NT2/D1 (cell line): ENCODE measurements at regions not wholly inside any gene's neighbourhood (a gene's known extent, or its start where the extent isn't known, plus 50 kb on each side); places are given as distances from the start of the nearest gene placed in this dataset.

Source experiments
- DNase-seq: peaks from one replicate; pipeline ENCODE4 v3.0.0-alpha.2; 2011; ENCODE audit warnings: low read depth, low spot score
- H3K27me3 ChIP-seq: 2 replicates; pipeline ENCODE4 v1.6.0; 2011; ENCODE audit warnings: mild to moderate bottlenecking; ENCODE audit not compliant: insufficient read length, insufficient read depth
- H3K36me3 ChIP-seq: 2 replicates; pipeline ENCODE4 v1.6.1; 2011; ENCODE audit warnings: mild to moderate bottlenecking, low read length, mixed read lengths; ENCODE audit not compliant: insufficient read depth, insufficient read length
- H3K4me1 ChIP-seq: 2 replicates; pipeline ENCODE4 v1.5.1; 2011; ENCODE audit not compliant: insufficient read depth, insufficient read length
- H3K4me3 ChIP-seq: 2 replicates; pipeline ENCODE4 v1.5.1; 2011; ENCODE audit warnings: low read depth; ENCODE audit not compliant: insufficient read length
- H3K9ac ChIP-seq: 2 replicates; pipeline ENCODE4 v1.6.0; 2011; ENCODE audit warnings: low read depth; ENCODE audit not compliant: insufficient read length
- H3K9me3 ChIP-seq: 2 replicates; pipeline ENCODE4 v1.5.1; 2011; ENCODE audit warnings: mild to moderate bottlenecking, low read length; ENCODE audit not compliant: insufficient read depth
- SUZ12 ChIP-seq: IDR thresholded peaks from 2 replicates; pipeline ENCODE4 v1.6.1; 2011; ENCODE audit not compliant: insufficient read length, insufficient read depth; ENCODE audit errors: extremely low read depth
- YY1 ChIP-seq: IDR thresholded peaks from 2 replicates; pipeline ENCODE4 v1.6.1; 2011; ENCODE audit not compliant: insufficient read length, insufficient read depth
- ZNF274 ChIP-seq: IDR thresholded peaks from 2 replicates; pipeline ENCODE4 v1.6.1; 2011; ENCODE audit warnings: mild to moderate bottlenecking, low read depth, low read length

DNA sequence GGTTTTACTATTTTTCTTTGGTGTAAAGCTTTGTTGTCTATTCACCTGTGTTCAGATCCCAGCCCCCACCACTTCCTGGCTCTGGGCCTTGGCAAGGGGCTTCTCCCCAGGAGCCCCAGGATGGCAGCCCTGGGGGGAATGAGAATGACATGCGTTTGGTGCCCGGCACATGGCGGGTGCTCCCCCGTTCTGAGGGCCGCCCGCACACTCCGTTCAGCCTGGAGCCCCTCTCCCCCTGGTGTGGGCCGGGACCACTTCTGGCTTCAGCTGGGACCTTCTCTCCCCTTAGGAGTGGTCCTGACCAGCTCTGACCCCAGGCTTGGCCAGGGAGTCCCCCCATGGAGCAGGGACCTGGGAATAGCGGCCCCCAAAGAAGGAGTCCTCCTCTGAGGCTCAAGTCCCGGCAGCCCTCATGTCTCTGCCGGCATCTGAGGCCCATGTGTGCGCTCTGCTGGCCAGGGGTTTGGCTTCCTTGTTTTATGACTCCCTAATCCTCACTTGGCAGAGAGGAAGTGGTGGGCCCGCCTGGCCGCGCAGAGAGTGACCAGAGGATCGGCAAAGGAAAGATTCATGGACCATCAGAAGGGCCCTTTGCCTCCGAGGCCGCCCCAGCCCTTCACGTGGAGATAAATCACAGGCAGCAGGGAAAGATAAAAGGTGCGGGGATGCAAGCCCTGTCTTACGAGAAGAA, 57.0 kb upstream of the LMX1B start:
- no peak for DNase-seq

GRCh38 chr9:126558051-126558665, 55.6 kb upstream of the LMX1B start:
- TF ChIP-seq ZNF274, result no peak
- TF ChIP-seq YY1, result no peak
- TF ChIP-seq SUZ12, result no peak
- H3K36me3 ChIP-seq, result no peaks in the 10 kb centered on the region

More for the DNA sequence above, 57.0 kb upstream of the LMX1B start:
- no peak overlapping the region for H3K4me3 ChIP-seq
- no peaks in the 10 kb centered on the region for H3K4me1 ChIP-seq
- no peaks in the 10 kb centered on the region for H3K9me3 ChIP-seq
- H3K9ac ChIP-seq, result no peak overlapping the region
- TF ChIP-seq ZNF274 (no peak), YY1 (no peak), SUZ12 (no peak)
- no peaks in the 10 kb centered on the region for H3K36me3 ChIP-seq
- H3K27me3 ChIP-seq, result peaks cover 7% of the 10 kb centered on the region

GRCh38 chr9:126559296-126559695, 54.4 kb upstream of the LMX1B start:
- H3K27me3 ChIP-seq, result peaks cover 11% of the 10 kb centered on the region
- TF ChIP-seq SUZ12 (no peak), YY1 (no peak), ZNF274 (no peak)
- no peak for DNase-seq
- H3K9me3 ChIP-seq, result no peaks in the 10 kb centered on the region
- H3K36me3 ChIP-seq, result no peaks in the 10 kb centered on the region
- peaks cover 1% of the 10 kb centered on the region for H3K4me1 ChIP-seq
- H3K9ac ChIP-seq, result no peak overlapping the region
- no peak overlapping the region for H3K4me3 ChIP-seq

More at GRCh38 chr9:126558051-126558665, 55.6 kb upstream of the LMX1B start:
- peaks cover 11% of the 10 kb centered on the region for H3K27me3 ChIP-seq
- H3K9me3 ChIP-seq, result no peaks in the 10 kb centered on the region
- peak; percentile 63 for DNase-seq
- H3K4me1 ChIP-seq, result no peaks in the 10 kb centered on the region
- no peak overlapping the region for H3K4me3 ChIP-seq
- H3K9ac ChIP-seq, result no peak overlapping the region

- no peak for DNase-seq
- Histone ChIP-seq H3K4me1 (peaks cover 4% of the 10 kb centered on the region), H3K4me3 (no peak overlapping the region), H3K9me3 (no peaks in the 10 kb centered on the region), H3K27me3 (peaks cover 21% of the 10 kb centered on the region), H3K9ac (no peak overlapping the region), H3K36me3 (no peaks in the 10 kb centered on the region)
- TF ChIP-seq SUZ12 (no peak), ZNF274 (no peak), YY1 (no peak)
Measured at GRCh38 chr9:126561582-126561981, 52.1 kb upstream of the LMX1B start.

DNA sequence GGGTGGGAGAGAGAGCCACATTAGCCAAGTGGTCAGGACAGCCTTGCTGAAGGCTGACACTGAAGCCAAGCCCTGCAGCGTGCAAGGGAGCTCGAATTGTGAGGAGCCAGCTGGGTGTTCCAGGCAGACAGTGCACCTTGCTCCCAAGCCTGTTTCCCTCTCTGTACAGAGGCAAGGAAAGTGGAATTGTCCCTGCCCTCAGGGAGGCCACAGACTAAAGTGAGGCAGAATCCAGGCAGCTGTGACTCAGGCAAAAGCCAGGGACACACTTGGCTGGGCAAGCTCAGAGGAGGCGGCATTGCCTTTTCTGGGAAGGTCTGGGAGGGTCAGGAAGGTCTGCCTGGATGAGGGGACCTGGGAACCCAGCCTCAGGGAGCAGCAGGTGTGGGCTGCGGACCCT, 50.2 kb upstream of the LMX1B start:
- Histone ChIP-seq H3K9me3 (no peaks in the 10 kb centered on the region), H3K4me3 (no peak overlapping the region), H3K9ac (no peak overlapping the region), H3K4me1 (peaks cover 4% of the 10 kb centered on the region), H3K27me3 (peaks cover 14% of the 10 kb centered on the region), H3K36me3 (no peaks in the 10 kb centered on the region)
- TF ChIP-seq ZNF274 (no peak), YY1 (no peak), SUZ12 (no peak)
- no peak for DNase-seq
